GM12873 (cell line): ENCODE measurements at regions not wholly inside any gene's neighbourhood (a gene's known extent, or its start where the extent isn't known, plus 50 kb on each side); places are given as distances from the start of the nearest gene placed in this dataset.

Source experiments
- TF ChIP-seq, protein P1 (sequence below): IDR thresholded peaks from 2 replicates; pipeline ENCODE4 v1.5.1; 2012; ENCODE audit warnings: low read depth, mild to moderate bottlenecking, moderate library complexity, low read length, control low read depth; ENCODE audit not compliant: insufficient read depth; ENCODE audit errors: missing control alignments

DNA sequence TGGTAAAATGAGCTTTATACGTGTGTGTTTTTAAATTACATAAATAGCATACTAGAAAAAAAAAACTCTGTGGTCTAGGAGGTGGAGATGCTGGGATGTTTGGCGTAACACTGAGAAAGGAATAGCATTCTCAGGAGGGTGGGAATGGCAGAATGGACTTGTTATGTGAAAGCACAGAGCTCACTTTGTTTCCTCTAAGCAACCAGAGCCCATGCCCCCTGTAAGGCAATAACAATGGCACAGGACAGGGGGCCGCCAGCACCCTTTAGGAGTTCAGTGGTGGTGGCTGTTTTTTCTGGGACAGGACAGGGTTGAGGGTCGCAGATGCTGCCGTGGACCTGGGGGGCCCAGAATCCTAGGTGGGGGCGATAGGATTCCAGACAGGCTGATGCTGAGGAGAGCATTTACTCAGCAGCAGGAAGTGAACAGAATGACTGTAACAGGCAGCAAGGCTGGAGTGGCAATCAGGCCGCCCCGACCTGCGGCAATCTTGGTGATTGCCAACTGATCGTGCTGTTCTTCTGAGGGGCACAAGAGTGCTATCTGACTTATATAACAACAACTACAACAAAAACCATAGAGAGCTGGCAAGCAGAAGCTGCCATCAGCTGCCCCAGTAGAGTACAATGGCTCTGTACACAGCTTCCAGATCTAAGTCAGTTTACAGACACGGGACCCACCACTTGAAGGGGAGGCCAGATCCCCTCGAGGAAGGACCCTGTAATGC, 160.4 kb downstream of the UACA start:
- TF ChIP-seq, protein P1, sequence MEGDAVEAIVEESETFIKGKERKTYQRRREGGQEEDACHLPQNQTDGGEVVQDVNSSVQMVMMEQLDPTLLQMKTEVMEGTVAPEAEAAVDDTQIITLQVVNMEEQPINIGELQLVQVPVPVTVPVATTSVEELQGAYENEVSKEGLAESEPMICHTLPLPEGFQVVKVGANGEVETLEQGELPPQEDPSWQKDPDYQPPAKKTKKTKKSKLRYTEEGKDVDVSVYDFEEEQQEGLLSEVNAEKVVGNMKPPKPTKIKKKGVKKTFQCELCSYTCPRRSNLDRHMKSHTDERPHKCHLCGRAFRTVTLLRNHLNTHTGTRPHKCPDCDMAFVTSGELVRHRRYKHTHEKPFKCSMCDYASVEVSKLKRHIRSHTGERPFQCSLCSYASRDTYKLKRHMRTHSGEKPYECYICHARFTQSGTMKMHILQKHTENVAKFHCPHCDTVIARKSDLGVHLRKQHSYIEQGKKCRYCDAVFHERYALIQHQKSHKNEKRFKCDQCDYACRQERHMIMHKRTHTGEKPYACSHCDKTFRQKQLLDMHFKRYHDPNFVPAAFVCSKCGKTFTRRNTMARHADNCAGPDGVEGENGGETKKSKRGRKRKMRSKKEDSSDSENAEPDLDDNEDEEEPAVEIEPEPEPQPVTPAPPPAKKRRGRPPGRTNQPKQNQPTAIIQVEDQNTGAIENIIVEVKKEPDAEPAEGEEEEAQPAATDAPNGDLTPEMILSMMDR, result no peak

DNA sequence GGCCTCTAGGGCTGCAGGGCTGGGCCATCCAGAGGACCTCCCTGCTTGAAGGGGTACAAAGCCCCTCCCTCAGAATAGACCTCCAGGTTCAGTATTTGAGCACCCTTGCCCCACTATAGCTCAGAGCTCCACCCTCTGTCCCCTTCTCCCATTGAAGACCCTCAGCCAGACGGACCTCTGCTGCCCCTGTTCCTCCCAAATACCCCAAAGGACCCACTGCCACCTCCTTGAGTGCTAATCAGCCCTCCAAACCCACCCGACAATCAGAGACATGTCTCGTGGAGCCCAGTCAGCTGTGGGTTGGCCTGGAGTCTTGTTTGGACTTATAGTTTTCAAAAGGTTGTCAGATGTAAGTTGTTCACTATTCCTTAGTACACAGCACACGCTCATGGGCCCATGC, 161.1 kb downstream of the UACA start:
- TF ChIP-seq, protein P1, result no peak

DNA sequence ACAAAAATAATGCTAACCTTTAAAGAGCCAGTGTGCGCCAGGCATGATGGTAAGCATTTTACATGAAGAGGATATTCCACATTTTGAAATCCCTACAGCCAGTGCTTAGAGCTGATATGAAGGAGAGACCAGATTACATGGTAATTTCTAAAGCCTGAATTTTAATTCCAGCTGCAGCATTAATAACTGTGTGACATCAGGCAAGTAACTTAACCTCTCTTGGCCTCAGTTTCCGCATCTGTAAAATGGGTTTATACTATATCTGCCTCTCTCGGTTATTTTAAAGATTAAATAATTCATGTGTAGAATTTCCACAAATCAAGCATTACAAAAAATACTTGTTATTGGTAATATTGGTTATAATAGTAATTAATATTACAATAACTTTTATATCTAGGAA, 165.4 kb downstream of the UACA start:
- TF ChIP-seq, protein P1, result no peak

DNA sequence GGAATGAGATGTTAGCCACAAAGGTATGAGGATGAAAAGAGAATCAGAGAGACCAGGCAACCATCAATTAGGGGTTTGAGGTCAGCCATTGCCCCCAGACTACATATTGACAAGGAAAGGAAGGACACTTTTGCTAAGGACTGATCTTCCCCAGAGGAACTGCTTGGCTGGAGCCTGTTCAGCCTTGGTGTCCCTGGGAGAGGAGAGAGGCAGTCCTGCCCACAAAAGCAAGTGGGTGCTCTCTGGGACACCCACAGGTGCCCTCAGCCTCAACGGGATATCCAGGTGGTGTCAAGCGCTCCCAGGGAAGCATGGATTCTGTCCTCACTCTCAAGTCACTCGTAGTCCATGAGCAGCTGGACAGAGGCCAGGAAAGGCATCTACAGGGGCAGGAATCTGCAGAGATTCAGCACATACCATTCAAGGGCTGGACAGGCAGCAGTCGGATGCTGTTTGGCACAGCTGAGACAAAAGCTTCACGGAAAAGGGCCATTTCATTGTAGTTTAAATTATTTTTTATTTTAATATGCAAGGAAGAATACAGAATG, 166.2 kb downstream of the UACA start:
- TF ChIP-seq, protein P1, result no peak

DNA sequence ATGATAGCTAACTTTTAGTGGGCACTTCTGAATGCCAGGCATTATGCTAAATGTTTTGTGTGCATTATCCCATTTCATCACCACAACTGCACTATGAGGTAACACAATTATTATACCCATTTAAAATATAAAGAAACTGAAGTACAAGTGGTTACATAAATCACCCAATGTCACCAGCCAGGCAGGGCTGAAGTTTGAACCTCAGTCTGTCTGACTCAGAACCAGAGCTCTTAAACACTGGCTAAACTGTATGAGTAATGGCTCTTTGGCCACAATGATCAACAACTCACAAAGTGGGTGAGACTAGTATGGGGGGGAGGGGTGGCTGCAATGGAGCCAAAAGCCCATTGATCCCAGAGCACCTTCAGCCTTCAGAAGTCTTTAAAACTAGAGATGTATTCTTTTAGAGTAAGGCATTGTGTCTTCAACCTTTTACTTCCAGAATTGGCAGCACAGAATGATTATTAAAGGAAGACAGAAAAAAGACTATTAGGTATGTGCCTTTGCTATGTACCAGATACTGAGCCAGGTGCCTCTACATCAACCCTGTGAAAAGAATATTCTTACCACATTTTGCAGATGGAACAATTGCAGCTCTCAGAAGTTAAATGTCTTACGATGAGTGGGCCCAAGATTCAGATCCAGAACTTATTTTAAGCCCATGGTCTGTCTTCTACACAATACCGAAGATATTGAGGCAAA, 166.9 kb downstream of the UACA start:
- TF ChIP-seq, protein P1, result no peak

DNA sequence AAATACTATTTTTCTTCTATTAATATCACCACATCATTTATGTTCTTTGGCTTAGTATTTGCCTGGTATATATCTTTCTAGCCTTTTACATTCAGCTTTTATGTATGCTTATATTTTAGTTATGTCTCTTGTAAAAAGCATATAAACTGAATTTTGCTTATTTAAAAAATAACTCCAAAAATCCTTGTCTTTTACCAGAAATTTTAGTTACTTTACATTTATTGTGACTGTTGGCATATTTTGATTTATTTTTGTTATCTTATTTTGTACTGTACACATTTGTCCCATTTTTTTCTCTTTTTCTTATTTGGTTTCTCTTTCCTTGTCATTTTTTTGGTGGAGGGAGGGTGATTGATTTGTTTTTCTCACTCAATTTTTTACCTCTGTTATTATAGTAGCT, 169.6 kb downstream of the UACA start:
- TF ChIP-seq, protein P1, result no peak

DNA sequence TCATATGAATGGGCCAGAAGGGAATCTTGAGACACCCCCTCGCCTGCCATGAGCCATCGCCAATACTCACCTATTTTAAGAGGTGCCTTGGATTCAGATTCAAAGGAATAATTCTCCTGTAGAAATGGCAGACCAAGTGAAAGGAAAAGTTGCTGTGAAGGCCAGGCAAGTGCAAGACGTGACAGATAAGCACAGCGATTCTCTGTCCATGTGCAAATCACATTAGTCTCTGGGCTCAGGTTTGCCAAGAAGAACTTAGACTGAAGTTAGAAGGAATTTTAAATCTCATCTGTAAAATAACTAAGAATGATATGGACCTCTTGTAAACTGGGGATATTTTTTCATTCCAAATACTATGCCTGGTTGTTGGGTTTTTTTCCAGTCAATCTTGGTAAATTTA, 173.6 kb downstream of the UACA start:
- TF ChIP-seq, protein P1, result no peak
